ENCODE measurements at regions not wholly inside any gene's neighbourhood (a gene's known extent, or its start where the extent isn't known, plus 50 kb on each side); places are given as distances from the start of the nearest gene placed in this dataset.
"Not testable (repeated sequence)": the region's sequence is repeated elsewhere in the genome, so short reads cannot be mapped to it uniquely, and the experiment has no call there.

DNA sequence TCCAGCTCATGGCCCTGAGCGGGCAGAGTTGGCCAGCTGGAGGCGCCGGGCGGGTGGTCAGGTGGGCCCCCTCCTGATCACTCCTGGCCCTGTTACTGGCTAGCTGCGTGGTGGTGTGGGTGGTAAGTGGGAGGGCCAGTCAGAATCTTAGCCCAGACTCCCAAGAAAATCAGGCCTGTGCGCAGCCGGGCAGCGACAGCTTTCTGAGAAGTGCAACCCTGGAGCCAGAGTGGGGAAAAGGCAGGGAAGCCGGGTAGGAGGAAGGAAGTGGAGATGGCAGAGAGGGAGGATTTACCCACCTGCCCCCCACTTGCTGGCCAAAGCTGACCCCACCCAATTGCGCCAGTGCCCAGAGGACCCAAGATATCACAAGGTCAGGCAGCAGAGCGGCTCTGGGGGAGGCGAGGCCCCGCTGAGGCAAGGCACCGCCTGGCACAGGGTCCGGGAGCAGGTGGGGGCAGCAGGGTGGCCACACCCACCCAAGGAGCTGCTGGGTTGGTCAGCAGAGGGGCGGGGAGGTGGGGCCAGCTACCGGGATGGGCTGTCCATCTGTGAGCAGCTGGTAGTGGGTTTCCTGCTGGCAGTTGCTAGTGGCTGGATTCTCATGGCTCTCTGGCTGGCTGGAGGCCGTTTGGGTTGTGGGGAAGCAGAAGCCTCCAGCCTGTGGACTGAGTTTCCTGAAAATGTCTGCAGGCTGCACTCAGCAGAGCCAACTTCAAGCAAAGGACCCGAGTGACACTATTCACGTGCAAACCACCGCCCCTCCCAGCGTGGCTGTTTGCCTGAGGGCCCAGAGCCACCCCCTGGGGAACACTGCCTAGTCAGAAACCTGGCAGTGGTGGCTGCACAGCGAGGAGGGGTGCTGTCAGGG lies 196.4 kb downstream of the IGLL1 start:
- H3K36me3 ChIP-seq (ENCODE audit: insufficient read depth, low read length): no peaks in the 10 kb centered on the region
- no peak overlapping the region for H2AFZ ChIP-seq (ENCODE audit: low read depth, low read length)
- H3K4me3 ChIP-seq (ENCODE audit: low read length): no peak overlapping the region
- H3K4me1 ChIP-seq (ENCODE audit: insufficient read depth, low read length): no peaks in the 10 kb centered on the region
- H3K27me3 ChIP-seq (ENCODE audit: insufficient read depth, low read length): no peaks in the 10 kb centered on the region
- H3K9me3 ChIP-seq (ENCODE audit: low read length): no peaks in the 10 kb centered on the region

DNA sequence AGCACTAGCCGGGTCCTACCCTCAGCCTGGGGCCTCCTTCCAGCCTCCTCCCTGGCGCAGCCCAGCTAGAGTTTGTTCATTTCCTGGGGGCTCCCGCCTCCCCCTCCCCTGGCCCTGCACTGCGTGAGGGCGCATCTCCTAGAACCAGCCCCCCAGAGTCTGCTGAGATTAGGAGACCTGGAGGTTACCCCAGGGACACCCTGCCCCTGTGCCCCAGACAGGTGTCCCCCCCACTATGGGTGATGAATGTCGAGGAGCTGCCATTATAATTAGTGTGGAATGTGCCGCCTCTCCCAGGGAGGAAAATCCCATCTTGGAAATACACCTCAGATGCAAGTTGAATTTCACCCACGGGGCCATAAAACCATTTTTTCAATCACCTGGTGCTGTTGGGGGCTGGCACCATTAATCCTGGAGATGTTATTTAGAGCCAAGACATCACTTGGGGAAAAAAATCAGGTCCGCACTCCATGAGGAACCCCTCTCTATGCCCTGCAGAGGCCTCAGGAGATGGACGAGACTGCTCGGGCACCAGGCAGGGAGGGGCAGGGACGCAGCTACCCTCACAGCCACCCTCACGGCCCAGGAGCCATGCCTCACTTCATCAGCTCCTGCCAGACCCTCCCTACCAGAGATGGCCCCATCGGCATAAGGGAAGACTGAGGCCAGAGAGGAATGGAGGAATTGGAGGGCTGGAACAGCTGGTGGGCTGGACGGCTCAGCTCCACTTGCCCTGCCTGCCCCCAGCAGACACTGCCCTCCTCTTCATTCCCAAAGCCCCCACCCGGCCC lies 197.5 kb downstream of the IGLL1 start:
- no peak overlapping the region for H3K4me3 ChIP-seq (ENCODE audit: low read length)
- no peak overlapping the region for H2AFZ ChIP-seq (ENCODE audit: low read depth, low read length)
- no peaks in the 10 kb centered on the region for H3K4me1 ChIP-seq (ENCODE audit: insufficient read depth, low read length)
- H3K27me3 ChIP-seq (ENCODE audit: insufficient read depth, low read length): no peaks in the 10 kb centered on the region
- no peaks in the 10 kb centered on the region for H3K9me3 ChIP-seq (ENCODE audit: low read length)
- H3K36me3 ChIP-seq (ENCODE audit: insufficient read depth, low read length): no peaks in the 10 kb centered on the region

GRCh38 chr22:23381661-23382427 lies 198.2 kb downstream of the IGLL1 start:
- H3K36me3 ChIP-seq (ENCODE audit: insufficient read depth, low read length): no peaks in the 10 kb centered on the region
- H3K4me3 ChIP-seq (ENCODE audit: low read length): no peak overlapping the region
- no peaks in the 10 kb centered on the region for H3K4me1 ChIP-seq (ENCODE audit: insufficient read depth, low read length)
- peaks cover under 1% of the 10 kb centered on the region for H3K27me3 ChIP-seq (ENCODE audit: insufficient read depth, low read length)
- no peaks in the 10 kb centered on the region for H3K9me3 ChIP-seq (ENCODE audit: low read length)
- H2AFZ ChIP-seq (ENCODE audit: low read depth, low read length): no peak overlapping the region

DNA sequence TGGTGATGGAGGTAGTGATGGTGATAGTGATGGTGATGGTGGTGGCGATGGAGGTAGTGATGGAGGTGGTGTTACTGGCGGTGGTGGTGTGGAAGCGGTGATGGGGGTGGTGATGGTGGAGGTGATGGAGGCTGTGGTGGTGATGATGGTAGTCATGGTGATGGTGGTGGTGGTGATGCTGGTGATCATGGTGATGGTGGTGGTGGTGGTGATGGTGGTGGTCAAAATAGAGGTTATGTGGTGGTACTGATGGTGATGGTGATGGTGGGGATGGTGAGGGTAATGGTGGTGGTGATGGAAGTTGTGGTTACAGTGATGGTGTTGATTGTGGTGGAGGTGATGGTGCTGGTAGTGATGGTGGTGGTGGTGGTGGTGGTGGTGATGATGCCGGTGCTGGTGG lies 199.2 kb downstream of the IGLL1 start:
- peaks cover 3% of the 10 kb centered on the region for H3K27me3 ChIP-seq (ENCODE audit: insufficient read depth, low read length)
- no peak overlapping the region for H3K4me3 ChIP-seq (ENCODE audit: low read length)
- no peaks in the 10 kb centered on the region for H3K9me3 ChIP-seq (ENCODE audit: low read length)
- H3K36me3 ChIP-seq (ENCODE audit: insufficient read depth, low read length): no peaks in the 10 kb centered on the region
- no peak overlapping the region for H2AFZ ChIP-seq (ENCODE audit: low read depth, low read length)
- H3K4me1 ChIP-seq (ENCODE audit: insufficient read depth, low read length): no peaks in the 10 kb centered on the region

- Histone ChIP-seq H3K4me3 (ENCODE audit: low read length) (no peak overlapping the region), H2AFZ (ENCODE audit: low read depth, low read length) (no peak overlapping the region), H3K4me1 (ENCODE audit: insufficient read depth, low read length) (no peaks in the 10 kb centered on the region), H3K9me3 (ENCODE audit: low read length) (no peaks in the 10 kb centered on the region), H3K36me3 (ENCODE audit: insufficient read depth, low read length) (no peaks in the 10 kb centered on the region), H3K27me3 (ENCODE audit: insufficient read depth, low read length) (peaks cover 3% of the 10 kb centered on the region)
Measured at GRCh38 chr22:23380230-23380573, 199.9 kb downstream of the IGLL1 start.

DNA sequence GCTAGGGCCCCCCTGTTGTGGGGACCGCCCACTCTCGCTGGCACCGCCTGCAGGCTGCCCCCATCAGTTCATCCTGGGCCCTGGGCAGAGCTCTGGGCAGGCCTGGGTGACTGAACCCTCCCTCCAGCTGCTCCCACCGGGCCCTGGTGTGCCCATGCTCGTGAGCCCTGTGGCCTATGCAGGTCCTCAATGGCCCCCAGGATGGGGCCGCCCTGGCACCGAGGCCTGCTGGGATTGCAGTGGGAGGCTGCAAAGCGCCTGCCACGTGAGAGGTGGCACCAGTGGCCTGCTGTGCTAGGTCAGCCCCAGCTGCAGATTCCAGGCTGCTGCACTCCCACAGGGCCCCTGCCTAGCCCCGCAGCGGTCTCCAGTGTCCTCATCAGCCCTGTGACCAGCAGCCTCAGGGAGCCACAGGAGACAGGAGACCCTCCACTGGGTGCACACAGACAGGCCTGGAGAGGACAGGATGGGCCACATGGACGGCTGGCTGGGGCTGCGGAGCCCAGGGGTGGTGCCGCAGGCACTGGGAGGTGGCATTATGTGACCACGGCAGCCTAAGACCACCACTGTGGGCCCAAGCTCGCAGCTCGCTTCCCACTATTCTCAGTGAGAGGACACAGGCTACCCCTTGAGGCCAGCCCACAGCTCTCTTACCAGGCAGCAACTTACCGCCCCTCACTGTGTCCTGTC lies 199.4 kb downstream of the BCR start:
- H3K4me3 ChIP-seq (ENCODE audit: low read length); H3K4me1 ChIP-seq (ENCODE audit: insufficient read depth, low read length); H2AFZ ChIP-seq (ENCODE audit: low read depth, low read length); H3K36me3 ChIP-seq (ENCODE audit: insufficient read depth, low read length); H3K27me3 ChIP-seq (ENCODE audit: insufficient read depth, low read length); H3K9me3 ChIP-seq (ENCODE audit: low read length): not testable (repeated sequence)

GRCh38 chr22:23377767-23378166 lies 197.5 kb downstream of the BCR start:
- H3K36me3 ChIP-seq (ENCODE audit: insufficient read depth, low read length): no peaks in the 10 kb centered on the region
- H3K4me3 ChIP-seq (ENCODE audit: low read length): no peak overlapping the region
- no peak overlapping the region for H2AFZ ChIP-seq (ENCODE audit: low read depth, low read length)
- peaks cover 18% of the 10 kb centered on the region for H3K27me3 ChIP-seq (ENCODE audit: insufficient read depth, low read length)
- H3K9me3 ChIP-seq (ENCODE audit: low read length): no peaks in the 10 kb centered on the region
- no peaks in the 10 kb centered on the region for H3K4me1 ChIP-seq (ENCODE audit: insufficient read depth, low read length)

DNA sequence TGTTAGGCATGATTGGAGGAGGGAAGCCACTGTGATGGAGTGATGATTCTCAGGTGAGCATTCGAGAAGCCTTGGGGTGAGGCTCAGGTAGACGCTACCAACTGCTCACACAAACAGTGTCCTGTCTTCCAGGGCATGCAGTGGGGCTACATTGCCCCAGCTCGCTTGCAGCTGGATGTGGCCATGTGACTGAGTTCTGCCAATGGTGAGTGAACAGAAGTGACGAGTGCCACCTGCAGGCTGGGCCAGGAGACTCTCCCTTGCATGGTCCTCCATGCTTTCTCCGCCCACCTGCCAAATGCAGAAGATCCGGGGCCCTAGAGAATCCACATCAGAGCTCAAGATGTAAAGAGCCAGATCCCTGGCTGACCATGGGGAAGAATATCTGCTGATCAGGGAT lies 195.9 kb downstream of the BCR start:
- no peaks in the 10 kb centered on the region for H3K9me3 ChIP-seq (ENCODE audit: low read length)
- H3K4me1 ChIP-seq (ENCODE audit: insufficient read depth, low read length): no peaks in the 10 kb centered on the region
- no peak overlapping the region for H2AFZ ChIP-seq (ENCODE audit: low read depth, low read length)
- H3K36me3 ChIP-seq (ENCODE audit: insufficient read depth, low read length): no peaks in the 10 kb centered on the region
- H3K27me3 ChIP-seq (ENCODE audit: insufficient read depth, low read length): peaks cover 18% of the 10 kb centered on the region
- no peak overlapping the region for H3K4me3 ChIP-seq (ENCODE audit: low read length)

DNA sequence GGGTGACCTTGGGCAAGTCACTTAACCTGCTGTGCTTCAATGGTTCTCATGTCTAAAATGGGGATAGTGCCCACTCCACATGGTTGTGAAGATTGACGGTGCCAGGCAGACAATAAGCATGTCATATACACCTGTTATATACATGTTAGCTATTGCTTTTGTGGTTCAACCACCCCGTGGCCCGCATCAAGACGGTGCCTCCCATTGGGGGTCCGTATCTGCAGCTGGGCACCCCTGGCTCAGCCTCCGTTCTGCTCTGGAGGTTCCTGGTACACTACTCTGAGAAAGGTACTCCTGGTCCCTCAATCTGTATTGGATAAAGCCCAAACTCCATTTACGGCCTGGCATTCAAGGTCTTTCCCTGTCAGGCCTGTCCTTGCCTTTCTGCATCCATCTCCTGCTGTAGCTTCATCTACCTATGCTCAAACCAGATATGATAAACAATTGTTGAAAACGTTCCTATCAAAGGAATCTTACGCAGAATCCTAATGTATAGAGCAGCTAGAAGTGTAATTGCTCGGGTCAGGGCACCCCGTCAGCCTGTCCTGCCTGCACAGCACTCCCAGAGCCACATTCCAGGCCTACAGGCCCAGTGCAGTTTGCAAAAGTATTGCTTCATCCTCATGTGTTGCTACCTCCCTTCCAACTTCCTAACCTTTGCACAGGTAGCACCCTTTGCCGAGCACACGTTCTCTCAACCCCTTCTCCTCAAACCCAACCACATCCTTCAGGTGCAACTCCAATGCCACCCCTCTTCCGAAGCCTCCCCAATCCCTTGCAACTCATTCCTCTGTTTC lies 194.9 kb downstream of the BCR start:
- Histone ChIP-seq H3K4me3 (ENCODE audit: low read length) (no peak overlapping the region), H3K36me3 (ENCODE audit: insufficient read depth, low read length) (no peaks in the 10 kb centered on the region), H3K4me1 (ENCODE audit: insufficient read depth, low read length) (no peaks in the 10 kb centered on the region), H3K27me3 (ENCODE audit: insufficient read depth, low read length) (peaks cover 18% of the 10 kb centered on the region), H3K9me3 (ENCODE audit: low read length) (no peaks in the 10 kb centered on the region), H2AFZ (ENCODE audit: low read depth, low read length) (no peak overlapping the region)

DNA sequence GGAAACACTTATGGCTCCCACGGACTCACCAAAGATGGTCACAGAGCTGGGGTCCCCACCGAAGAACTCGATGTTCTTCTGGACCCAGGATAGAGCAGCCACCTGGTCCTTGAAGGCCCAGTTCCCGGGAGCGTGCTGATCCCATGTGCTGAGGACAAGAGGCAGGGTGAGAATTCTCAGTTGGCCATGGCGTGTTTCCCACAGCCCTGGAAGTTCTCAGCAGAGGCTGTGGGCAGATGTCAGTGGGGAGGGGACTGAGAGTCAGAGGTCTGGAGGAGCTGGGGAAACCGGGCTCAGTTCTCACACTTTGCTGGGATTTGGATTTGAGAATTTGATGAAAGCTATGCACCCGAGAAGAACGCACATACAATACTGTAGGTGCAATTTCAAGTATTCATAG lies 193.3 kb downstream of the BCR start:
- peaks cover 22% of the 10 kb centered on the region for H3K27me3 ChIP-seq (ENCODE audit: insufficient read depth, low read length)
- H3K36me3 ChIP-seq (ENCODE audit: insufficient read depth, low read length): no peaks in the 10 kb centered on the region
- H3K4me1 ChIP-seq (ENCODE audit: insufficient read depth, low read length): no peaks in the 10 kb centered on the region
- H2AFZ ChIP-seq (ENCODE audit: low read depth, low read length): no peak overlapping the region
- no peaks in the 10 kb centered on the region for H3K9me3 ChIP-seq (ENCODE audit: low read length)
- H3K4me3 ChIP-seq (ENCODE audit: low read length): no peak overlapping the region

DNA sequence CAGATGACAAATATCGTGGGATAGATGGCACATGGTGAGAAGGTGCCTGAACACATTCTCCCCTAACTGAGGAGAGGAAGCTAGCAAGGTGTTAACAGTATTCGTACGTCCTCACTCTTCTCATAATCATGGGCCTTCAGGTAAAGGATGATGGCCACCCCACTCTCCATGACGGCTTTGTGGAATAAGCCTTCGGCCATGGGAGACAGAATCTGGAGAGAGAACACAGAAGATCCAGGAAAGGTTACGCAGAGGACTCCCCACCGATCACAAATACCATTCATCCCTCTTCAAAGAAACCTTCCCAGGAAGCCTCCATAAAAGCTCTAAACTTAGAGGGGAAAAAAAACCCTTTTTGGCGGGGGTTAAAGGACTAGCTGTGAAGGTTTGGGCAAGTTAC lies 189.9 kb downstream of the BCR start:
- no peaks in the 10 kb centered on the region for H3K9me3 ChIP-seq (ENCODE audit: low read length)
- H3K4me1 ChIP-seq (ENCODE audit: insufficient read depth, low read length): no peaks in the 10 kb centered on the region
- peaks cover 34% of the 10 kb centered on the region for H3K27me3 ChIP-seq (ENCODE audit: insufficient read depth, low read length)
- H3K36me3 ChIP-seq (ENCODE audit: insufficient read depth, low read length): no peaks in the 10 kb centered on the region
- H3K4me3 ChIP-seq (ENCODE audit: low read length): no peak overlapping the region
- H2AFZ ChIP-seq (ENCODE audit: low read depth, low read length): no peak overlapping the region

DNA sequence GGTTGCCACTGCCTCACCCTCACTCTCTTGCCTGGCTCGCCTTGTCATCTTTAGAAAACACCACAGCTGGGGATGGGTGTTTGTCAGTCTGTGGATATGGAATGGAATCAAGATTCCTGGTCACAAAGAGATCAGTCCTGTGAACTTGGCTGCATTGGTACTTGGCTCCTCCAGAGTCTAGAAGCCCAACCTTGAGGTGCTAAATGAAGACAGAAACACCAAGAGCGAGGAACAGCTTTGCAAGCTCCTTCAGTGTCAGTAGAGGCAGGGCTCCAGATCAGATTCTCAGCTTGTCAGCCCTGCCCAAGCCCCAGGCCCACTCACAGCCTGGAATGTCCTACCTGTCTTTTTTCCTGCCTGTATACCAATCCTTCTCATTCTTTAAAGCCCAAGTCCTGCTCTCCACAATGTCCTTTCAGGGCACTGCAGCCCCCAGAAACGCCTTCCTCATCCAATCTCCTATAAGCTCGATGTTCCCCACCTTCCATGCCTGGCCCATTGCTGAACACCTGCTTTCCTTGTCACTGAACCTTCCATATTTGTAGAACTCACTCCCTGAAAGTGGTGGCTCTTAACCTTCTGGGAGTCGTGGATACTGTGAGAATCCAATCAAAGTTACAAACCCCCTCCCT lies 188.9 kb downstream of the BCR start:
- H3K36me3 ChIP-seq (ENCODE audit: insufficient read depth, low read length): no peaks in the 10 kb centered on the region
- H3K4me1 ChIP-seq (ENCODE audit: insufficient read depth, low read length): no peaks in the 10 kb centered on the region
- H3K27me3 ChIP-seq (ENCODE audit: insufficient read depth, low read length): peaks cover 29% of the 10 kb centered on the region
- H3K4me3 ChIP-seq (ENCODE audit: low read length): no peak overlapping the region
- H3K9me3 ChIP-seq (ENCODE audit: low read length): no peaks in the 10 kb centered on the region
- no peak overlapping the region for H2AFZ ChIP-seq (ENCODE audit: low read depth, low read length)

Measured in neuron (in vitro differentiated cells).